ENCODE measurements at regions not wholly inside any gene's neighbourhood (a gene's known extent, or its start where the extent isn't known, plus 50 kb on each side); places are given as distances from the start of the nearest gene placed in this dataset.

DNA sequence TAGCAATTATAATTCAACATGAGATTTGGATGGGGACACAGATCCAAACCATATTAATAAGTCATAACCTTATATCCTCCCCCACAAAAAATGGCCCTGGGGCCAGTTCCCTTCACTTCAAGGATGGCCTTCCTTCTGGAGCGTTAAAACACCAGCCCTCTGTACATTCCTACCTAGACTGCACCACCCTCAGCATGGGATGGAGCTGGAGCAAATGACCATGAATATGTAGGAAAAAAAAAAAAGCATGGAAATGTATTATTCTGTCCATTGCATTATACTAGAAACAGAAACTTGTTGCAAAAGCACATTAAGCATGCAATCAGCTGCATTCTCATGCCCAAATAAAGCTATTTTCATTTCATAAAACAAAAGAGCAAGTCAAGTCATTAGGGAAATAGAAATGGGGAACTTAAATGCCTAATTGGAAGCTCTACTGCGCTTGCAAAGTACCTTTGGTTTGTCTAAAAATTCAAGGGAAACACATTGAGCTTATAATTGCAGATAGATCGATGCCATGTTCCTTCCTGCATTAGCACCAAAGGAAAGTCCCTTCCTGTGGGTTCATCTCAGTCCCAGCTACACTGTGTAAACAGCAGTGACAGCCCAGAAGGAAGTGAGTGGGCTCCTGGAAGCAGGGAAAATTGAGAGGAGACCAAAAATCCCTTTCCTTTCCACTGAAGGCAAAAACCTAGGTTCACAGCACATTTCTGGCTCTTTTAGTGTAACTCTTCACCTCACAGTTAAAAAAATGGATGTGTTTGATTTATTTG is 252.0 kb upstream of the KLHL29 start:
- DNase-seq (ENCODE audit: low read depth) = no peak

- no peak for DNase-seq (ENCODE audit: low read depth)
Observed at GRCh38 chr2:23134726-23135125, 250.3 kb upstream of the KLHL29 start.

DNA sequence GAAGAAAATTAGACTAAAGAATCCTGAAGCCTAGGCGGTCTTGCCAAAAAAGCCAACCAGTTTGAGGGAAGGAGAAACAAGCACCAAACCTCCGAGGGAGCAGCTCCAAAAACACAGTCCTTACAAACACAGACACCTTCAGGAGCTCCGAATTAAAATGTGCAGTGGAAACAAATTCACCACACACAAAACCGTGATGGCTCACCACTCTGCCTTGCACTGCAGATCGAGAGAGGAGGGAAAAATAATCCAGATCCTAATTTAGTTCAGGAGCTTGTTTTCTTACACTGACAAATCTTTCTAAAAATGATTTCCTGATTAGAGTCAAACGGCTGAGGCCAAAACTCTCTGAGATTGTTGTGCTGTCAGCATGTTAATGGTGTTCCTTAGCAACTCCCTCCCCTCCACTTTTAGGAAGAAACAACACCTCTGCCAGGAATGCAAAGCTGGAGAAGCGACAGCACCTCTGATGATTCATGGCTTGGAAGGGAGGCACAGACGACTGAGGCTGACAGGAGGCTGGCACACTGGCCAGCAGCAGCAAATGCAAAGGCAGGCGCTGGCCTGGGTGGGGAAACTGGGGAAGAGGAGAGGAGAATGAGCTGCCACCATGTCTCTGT is 249.4 kb upstream of the KLHL29 start:
- no peak for DNase-seq (ENCODE audit: low read depth)

- DNase-seq (ENCODE audit: low read depth) = no peak
Observed at GRCh38 chr2:23137166-23137565, 247.8 kb upstream of the KLHL29 start.

DNA sequence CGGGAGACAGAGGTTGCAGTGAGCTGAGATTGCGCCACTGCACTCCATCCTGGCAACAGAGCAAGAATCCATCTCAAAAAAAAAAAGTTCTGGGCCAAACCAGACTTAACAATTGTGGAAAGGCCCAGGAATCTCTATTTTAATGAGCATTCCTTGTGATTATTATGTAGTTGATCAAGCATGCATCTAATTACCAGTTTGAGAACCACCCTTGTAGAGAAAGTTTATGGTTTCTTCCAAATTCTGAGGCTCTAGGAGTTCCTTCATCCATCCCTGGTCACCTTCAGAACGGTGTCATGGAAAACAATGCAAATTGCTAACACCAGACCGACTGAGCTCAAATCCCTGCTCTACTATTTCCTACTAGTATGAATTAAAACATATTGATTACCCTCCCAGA is 246.3 kb upstream of the KLHL29 start:
- no peak for DNase-seq (ENCODE audit: low read depth)

- no peak for DNase-seq (ENCODE audit: low read depth)
Observed at GRCh38 chr2:23145460-23145859, 239.5 kb upstream of the KLHL29 start.

DNA sequence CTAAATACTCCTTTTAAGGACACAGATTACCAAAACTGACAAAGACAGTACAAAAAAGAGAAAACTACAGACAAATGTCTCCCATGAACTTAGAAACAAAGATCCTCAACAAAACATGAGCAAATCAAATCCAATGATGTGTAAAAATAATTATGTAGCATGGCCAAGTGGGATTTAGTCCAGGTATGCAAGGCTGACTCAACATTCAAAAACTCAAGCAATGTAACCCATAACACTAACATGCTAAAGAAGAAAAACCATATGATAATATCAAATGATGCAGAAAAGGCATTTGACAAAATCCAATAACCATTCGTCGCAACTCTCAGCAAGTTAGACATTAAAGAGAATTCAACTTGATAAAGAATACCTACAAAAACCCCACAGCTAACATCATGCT is 239.0 kb upstream of the KLHL29 start:
- DNase-seq (ENCODE audit: low read depth) = no peak

DNA sequence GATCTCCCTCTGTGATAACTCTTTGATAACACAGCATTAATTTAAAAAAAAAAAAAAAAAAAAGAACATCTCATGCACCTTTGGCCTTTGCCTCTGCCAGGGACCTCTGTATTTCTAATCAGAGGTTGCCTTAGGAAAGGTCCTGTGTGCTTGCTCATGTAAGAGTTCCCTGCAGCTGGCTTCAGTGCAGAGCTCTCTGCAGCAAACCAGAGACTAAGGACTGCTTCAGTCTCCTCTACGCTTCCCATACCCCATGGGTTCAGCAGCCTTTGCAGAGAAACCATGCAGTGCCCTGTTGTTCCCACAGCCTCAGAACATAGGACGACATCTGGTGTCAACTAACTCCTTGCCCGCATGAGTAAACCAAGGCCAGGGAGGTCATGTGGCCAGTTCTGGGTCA is 236.6 kb upstream of the KLHL29 start:
- DNase-seq (ENCODE audit: low read depth) = no peak

- DNase-seq (ENCODE audit: low read depth) = no peak
Observed at GRCh38 chr2:23149777-23150176, 235.2 kb upstream of the KLHL29 start.

- DNase-seq (ENCODE audit: low read depth) = no peak
Observed at GRCh38 chr2:23153484-23153883, 231.5 kb upstream of the KLHL29 start.

DNA sequence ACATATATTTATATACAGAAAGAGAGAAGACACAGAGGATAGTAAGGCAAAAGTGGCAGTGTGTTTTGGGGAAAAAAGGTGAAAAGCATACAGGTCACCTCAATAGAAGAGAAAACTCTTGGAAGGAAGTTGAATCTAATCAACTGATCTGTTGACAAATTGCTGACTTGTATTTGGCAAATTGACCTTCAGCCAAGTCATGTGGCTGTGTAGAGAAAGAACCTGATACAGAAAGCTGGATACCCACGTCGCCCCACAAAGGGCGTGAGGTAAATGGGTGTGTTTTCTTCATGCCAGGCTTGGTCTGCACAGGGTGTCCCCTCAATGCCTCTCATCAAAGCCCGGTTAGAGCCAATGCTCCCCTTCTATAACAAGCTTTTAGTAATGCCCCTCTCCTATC is 230.0 kb upstream of the KLHL29 start:
- no peak for DNase-seq (ENCODE audit: low read depth)

GRCh38 chr2:23157812-23158211 is 227.2 kb upstream of the KLHL29 start:
- no peak for DNase-seq (ENCODE audit: low read depth)

DNA sequence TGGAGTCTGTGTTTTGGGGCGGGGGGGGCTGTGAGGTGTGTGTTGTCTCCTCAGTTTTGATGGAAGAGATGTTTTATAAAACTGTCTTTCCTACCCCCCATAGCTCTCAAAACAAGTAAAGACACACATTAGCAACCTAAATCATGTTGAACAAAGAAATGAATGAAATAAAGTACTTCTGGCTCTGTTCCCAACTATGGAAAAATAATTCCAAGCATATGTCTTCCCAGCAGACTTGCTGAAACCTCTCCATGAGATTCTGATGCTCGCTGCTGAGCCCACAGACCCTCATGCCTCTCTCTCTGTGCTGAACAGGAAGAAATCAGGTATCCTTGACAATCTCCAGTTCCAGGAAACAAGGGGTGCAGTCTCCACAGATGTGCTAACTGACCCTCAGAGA is 226.7 kb upstream of the KLHL29 start:
- no peak for DNase-seq (ENCODE audit: low read depth)

DNA sequence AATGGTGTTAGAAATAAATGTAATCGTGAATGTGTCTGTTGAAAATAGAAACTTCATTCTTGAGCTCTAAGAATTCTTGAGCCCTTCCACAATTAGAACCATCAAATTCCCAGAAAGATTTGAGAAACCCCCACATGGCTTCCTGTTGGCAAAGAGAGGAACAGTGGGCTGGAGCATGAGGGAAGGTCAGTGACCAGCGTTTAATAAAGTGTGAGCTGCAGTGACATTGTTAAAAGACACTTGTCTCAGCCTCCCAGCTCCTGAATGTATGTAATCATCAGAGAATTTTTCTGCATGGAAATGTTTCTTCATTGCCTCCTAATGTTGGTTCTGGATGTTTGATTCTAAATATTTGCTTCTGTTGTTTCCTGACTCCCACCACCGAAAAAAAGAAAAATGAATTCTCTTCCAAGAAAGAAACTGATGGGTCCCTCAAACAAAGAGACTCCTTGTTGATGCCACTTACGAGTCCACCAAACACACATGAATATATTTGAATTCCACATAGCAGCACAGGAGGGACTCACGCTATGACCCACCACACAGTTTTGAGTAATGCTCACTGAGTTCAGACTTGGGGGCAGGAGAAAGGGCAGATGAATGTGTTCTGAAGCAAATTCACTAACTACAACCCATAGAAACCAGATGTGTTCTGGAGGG is 225.1 kb upstream of the KLHL29 start:
- no peak for DNase-seq (ENCODE audit: low read depth)

GRCh38 chr2:23164173-23164572 is 220.8 kb upstream of the KLHL29 start:
- DNase-seq (ENCODE audit: low read depth) = no peak

- no peak for DNase-seq (ENCODE audit: low read depth)
Observed at GRCh38 chr2:23169896-23170295, 215.1 kb upstream of the KLHL29 start.

DNA sequence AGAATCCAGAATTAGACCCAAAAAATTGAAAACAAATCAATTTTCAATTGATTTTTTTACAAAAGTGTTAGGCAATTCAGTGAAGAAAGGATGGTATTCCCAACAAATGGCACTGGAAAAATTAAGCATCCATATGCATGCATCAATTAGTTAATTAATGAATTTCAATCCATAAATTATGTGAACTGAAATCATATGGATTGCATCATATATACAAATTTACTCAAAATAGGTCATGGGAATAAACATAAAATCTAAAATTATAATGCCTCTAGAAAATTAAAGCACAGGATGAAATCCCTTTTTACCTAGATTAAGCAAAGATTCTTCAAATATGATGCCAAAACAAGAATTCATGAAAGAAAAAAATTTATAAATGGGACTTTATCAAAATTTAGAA is 213.9 kb upstream of the KLHL29 start:
- DNase-seq (ENCODE audit: low read depth) = no peak

GRCh38 chr2:23178396-23178795 is 206.6 kb upstream of the KLHL29 start:
- DNase-seq (ENCODE audit: low read depth) = no peak

DNA sequence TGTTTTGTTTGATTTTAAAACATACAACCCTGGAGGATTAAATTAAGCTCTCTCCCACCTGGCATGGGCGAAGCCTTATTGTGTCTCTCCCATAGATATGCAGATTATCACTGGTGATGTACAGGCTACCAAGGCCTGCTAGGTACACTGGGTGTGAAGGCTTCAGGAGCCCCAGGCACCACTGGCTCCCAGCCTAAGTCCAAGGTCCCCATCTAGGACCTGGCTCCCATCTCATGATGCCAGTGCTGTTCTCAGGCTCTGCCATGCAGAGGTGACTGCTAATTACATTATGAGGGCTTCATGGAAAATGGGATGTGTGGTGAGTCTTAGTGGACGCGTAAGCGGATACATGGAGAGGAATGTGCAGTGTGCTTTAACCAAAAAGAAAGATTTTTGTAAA is 201.2 kb upstream of the KLHL29 start:
- no peak for DNase-seq (ENCODE audit: low read depth)

GRCh38 chr2:23198316-23199114 is 186.5 kb upstream of the KLHL29 start:
- peak; percentile 40 for DNase-seq (ENCODE audit: low read depth)

DNA sequence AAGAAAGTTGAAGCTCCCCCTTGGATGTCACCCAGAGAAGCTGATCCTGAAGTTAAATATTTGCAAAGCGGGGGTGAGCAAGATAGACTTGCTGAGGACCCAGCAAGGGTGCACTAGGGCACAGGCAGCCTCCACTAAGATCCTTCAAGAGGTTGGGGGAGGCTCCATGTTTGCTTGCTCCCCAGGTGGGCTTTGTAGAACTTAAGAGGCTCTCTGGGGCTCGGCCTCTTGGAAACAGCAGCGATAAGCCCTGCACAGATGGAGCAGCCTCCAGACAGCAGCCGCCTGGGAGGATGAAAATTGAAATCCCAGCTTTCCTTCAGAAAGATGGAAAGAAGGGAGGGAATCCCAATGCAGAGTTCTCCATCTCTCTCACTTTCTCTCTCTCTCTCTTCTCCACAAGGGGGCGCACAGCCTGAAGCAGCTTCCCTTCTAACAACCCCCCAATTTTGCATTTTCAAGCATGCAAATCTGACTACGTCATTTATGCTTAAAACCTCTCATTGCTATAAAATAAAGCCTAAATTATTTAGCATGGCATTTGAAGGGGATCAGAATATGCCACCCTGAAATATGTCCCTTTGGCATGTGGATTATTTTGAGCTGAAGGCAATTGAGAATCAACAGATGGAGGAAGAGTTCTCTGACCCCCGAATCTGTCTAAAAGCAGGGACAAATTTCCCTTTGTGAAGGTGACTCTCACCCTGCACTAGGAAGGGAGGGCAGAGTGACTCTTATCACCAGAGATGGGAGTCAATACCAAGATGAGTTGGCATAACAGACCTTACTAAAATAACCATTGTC is 185.7 kb upstream of the KLHL29 start:
- DNase-seq (ENCODE audit: low read depth) = no peak
